UCSD-AML1 (cell line): ENCODE measurements at regions not wholly inside any gene's neighbourhood (a gene's known extent, or its start where the extent isn't known, plus 50 kb on each side); places are given as distances from the start of the nearest gene placed in this dataset.

Experiments used
- DNase-seq: peaks from one replicate; lab custom pipeline; 2025; ENCODE audit not compliant: unreplicated experiment; lab: John Stamatoyannopoulos, UW

- DNase-seq, result no peak
These were observed 88.3 kb upstream of the ARHGAP29 start for GRCh38 chr1:94325377-94326302.

DNA sequence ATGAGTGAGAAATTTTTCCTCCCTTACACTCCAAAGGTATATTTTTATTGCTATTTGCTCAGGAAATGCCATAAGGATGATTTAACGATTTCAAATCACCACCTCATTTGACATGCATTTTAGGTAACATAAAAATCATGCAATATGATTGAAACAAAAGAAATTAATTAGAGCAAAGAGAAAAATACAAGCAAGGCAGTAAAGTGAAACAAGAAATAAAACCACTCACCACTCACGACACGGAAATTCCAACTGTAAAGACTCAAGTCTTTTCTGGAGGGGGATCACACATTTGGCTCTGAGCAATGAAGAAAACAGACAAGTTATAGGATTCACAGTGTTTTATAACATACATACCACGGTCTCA, 86.8 kb upstream of the ARHGAP29 start:
- DNase-seq, result no peak

GRCh38 chr1:94323311-94324177, 86.2 kb upstream of the ARHGAP29 start:
- DNase-seq, result no peak

DNA sequence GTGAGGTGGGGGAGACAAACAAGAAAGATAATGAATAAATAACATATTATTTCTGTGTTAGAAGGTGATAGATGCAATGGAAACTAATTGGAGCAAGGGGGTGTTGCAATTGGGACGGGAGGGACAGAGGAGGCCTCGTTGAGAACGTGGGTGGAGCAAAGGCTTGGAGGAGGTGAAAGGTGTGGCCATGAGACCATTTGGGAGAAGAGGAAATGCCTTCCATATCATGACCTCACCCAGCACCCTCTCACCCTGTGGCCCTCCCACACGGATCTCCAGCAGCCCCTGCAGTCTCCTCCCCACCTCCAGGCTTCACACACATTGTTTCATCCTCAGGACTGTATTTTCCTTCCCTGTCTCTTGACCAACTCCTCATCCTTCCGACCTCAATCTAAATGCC, 85.3 kb upstream of the ARHGAP29 start:
- no peak for DNase-seq

- DNase-seq, result no peak
These were observed 84.3 kb upstream of the ARHGAP29 start for GRCh38 chr1:94321662-94322061.

DNA sequence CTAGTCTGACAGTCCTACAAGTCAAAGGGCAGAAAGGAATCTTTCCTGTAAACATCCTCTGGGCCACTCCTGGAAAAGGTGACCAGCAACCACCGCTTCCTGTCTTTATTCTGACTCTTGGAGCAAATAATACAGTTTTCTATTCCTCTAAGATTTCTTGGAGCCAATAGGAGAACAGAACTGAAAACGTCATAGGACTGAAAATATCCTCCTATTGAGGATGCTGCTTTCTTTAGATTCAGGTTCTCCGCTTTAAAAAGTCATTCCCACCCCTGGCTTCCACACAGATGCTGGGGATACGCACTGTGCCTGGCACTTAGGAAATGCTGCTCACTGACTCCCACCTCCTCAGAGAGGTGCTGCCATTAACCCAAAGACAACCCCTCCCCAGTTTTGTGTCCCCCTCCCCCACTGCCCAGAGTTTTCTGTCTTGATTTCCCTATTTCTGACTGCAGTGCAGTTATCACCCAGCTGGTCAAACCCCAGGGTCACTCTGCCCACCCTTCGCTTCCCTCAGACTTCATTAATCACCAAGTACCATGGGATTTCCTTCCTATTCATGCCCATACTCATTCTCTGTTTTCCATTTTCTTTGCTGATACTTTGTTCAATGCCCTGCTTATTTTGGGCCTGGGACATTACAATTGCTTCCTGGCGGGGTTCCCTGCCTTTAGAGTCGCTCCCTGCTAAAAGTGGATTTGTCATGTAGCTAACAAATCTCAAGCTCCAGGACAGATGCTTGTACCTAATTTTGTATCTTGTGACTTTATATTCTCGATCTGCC, 82.1 kb upstream of the ARHGAP29 start:
- DNase-seq, result no peak

DNA sequence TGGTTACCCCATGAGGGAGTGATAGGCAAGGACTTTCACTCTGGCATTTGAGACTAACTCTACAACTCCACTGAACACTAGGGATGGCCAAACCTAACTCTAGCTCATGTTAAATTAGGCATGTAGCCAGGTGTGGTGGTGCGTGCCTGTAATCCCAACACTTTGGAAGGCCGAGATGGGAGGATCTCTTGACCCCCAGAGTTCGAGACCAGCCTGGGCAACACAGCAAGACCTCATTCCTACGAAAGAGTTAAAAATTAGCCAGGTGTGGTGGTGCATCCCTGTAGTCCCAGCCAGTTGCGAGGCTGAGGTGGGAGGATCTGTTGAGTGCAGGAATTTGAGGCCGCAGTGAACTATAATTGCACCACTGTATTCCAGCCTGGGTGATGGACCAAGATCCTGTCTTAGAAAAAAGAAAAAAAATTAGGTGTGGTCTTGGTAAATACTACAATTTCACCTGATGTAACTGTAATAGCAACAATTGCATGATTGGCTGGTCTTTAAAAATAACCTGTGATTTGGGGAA, 81.2 kb upstream of the ARHGAP29 start:
- no peak for DNase-seq

DNA sequence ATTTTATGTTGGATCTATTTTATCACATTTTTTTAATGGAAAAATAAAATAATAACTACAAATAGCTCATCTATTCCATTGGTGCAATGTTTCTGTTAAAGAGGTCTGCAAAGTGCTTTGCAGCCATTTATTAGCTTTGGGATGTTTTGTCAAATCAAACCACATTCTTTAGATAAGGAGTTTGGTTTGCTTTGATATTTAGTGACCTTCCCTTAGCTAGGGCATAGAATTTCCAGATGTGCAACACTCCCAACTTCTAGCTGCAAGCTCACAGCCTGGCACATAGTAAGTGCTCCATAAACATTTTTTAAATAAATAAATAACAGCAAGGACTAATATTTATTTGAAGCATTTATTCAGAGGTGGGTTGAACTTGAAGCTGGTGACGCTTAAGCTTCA, 80.4 kb upstream of the ARHGAP29 start:
- no peak for DNase-seq

DNA sequence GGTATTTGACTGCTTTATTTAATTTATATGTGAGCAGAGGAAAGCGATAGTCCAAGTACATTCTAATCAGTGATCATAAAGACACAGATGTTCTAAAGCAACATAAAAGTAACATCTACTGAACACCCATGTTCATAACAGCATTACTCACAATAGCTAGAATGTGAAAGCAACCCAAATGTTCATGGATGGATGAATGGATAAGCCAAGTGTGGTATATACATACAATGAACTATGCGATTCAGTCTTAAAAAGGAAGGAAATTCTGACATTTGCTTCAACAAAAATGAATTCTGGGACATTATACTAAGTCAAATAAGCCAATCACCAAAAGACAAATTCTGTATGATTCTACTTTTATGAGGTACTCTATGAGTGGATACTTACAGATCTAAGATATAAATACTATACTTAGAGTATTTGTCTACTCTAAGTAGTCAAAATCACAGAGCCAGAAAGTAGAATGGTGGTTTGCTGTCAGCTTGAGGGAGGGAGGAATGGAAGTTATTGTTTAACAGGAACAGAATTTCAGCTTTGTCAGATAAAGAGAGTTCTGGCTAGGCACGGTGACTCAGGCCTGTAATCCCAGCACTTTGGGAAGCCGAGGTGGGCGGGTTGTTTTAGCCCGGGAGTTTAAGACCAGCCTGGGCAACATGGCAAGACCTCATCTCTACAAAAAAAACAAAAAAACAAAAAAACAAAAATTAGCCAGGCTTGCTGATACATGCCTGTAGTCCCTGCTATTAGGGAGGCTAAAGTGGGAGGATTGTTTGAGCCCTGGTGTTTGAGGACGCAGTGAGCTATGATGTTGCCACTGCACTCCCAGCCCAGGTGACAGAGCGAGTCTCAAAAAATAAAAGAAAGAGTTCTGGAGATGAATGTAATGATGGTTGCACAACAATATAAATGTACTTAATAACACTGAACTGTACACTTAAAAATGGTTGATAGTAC, 79.7 kb upstream of the ARHGAP29 start:
- no peak for DNase-seq

DNA sequence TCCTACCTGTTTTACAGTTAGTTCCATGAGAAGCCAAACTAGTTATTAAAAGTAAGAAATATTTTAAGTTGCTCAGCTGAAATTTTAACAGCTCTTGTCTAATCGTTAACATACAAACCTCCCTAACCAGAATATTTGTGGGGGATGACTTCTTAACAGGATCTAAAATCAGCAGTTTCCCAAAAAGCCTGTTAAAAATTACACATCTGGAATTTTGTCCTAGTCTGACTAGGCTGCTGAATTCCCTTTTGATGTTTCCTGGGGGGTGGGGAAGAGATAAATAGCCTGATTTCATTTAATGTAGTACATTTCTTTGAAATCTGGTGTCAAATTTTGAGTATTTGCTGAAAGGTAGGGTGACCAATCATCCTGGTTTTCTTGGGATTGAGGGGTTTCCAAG, 78.8 kb upstream of the ARHGAP29 start:
- no peak for DNase-seq

DNA sequence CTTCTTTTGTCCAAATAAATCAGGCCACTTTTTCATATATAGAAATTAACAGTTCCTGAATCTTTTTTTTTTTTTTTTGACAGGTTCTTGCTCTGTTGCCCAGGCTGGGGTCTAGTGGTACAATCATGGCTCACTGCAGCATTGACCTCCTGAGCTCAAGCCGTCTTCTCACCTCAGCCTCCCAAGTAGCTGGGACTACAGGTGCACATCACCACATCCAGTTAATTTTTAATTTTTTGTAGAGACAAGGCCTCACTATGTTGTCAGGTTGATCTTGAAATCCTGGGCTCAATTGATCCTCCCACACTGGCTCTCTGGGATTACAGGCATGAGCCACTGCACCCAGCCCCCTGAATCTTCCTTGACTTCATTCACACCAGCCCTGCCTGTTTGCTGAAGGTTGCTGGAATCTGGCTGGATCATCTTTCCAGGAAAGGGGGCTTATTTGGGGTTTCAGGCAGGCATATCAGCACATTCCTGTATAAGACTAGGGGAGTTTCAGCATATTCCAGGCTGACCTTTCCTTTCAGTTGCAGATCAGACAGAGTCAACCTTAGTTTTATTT, 78.2 kb upstream of the ARHGAP29 start:
- DNase-seq, result no peak

- DNase-seq, result no peak
These were observed 77.0 kb upstream of the ARHGAP29 start for GRCh38 chr1:94314222-94314858.

DNA sequence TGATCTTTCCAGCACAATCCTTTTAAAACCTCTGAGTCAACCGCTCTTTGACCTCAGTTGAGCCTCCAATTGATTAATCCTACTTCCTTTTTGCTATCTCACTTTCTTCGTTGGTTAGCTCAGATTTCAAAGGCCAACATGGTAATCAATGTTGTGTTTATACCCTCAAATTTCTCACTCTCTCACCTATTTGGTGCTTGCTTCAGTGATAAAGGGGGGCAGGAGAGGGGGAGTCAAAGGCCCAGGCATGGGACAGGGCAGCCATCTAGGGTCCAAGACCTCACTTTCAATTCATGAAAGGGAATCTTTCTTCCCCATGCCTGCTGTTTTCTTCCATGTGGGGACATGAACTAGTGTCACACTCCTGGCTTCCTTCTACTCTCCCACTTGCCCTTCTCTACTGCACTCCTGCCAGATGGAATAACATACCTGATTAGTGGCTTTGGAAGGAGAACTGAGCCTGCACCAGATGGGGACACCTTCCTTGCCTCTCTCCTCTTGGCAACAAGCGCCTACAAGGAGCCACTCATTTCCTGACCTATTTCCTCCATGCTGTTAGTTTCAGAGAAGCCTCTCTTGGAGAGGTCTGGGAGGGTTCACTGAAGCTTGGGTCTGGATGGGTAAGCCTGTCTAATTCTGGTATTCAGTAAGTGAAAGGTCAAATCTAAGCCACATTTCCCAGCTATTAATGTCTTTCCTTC, 73.3 kb upstream of the ARHGAP29 start:
- DNase-seq, result no peak

DNA sequence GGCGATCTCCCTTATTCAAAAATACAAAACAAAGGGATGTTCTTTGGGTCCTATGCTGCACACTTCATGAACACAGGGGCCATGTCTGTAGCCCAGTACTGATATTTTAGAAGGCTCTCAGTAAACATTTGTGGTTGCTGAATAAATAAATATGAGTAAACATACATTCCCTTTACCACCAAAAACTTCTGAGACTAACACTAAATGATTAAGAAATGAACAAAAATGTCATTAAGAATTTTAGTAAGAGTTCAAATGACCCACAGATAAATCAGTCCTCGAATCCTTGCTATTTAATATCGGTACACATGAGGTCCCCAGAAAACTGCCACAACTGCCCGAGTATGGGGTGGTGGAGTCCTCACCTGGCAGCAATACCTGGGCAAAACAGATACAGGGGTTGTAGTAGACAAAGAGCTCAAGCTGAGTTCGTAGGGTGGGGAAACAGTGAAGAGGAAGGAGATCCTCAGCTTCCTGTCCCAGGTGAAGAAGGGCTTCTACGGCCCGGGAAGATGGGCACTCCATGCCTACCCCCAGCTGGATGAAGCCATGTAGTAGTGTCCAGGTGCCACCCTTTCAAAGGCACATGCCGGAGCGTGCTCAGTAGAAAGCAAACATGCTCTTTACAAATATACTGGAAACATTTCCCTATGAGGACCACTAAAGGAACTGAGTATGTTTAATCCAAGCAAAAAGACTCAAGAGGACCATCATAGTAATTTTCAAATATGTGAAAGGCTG, 72.6 kb upstream of the ARHGAP29 start:
- DNase-seq, result no peak

GRCh38 chr1:94309216-94309615, 71.8 kb upstream of the ARHGAP29 start:
- no peak for DNase-seq

DNA sequence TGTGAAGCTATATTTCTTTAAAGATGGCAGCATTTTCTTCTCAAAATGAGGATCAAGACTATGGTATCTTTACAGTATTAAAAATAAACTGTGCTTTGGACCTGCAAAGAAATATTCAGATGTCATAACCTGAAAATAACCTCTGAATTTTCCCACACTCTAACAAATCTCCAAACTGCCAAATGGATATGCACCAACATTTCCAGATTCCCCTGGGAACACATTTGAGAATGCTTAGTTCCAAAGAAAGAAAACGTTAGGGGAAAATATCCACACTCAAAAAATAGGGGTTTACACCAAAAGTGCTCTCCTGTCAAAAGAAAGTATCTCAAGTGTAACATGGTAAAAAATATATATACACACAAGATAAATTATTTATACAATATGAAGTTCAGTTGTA, 69.1 kb upstream of the ARHGAP29 start:
- no peak for DNase-seq

GRCh38 chr1:94305704-94306103, 68.3 kb upstream of the ARHGAP29 start:
- no peak for DNase-seq

DNA sequence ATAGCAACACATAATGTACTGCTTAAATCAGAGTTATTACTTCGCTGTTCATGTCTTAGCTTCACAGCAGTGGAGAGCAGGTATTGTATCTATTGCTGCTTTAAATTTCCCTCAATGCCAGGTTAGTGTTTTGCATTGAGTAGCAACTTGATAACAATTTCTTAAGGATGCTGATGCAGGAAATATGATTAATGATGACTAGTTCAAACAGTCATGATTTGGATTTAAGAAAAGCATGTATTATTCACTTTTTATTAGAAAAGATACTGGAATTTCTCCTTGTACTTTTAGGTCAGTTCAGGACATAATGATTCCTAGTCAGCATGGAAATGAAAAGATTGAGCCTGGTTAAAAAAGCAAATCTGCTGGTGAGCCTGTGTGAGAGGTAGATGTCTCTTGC, 67.2 kb upstream of the ARHGAP29 start:
- DNase-seq, result no peak
